Activated T-cell treated with anti-CD3 and anti-CD28 coated beads, Interleukin-2, amount 50 U/mL, for 24 hours (primary cell): ENCODE measurements at regions not wholly inside any gene's neighbourhood (a gene's known extent, or its start where the extent isn't known, plus 50 kb on each side); places are given as distances from the start of the nearest gene placed in this dataset.
"Not testable (repeated sequence)": the region's sequence is repeated elsewhere in the genome, so short reads cannot be mapped to it uniquely, and the experiment has no call there.

Experiments used
- DNase-seq: peaks from one replicate; pipeline ENCODE4 v3.0.0-alpha.2; 2020
- H3K27ac Mint-ChIP-seq: 2 replicates; pipeline ENCODE4 v1.8.0; 2020; ENCODE audit warnings: mild to moderate bottlenecking, mixed read lengths
- H3K27me3 Mint-ChIP-seq: 2 replicates; pipeline ENCODE4 v1.8.0; 2020; ENCODE audit warnings: mixed read lengths
- H3K36me3 Mint-ChIP-seq: 2 replicates; pipeline ENCODE4 v1.8.0; 2020; ENCODE audit warnings: low read depth, mixed read lengths
- H3K4me1 Mint-ChIP-seq: 2 replicates; pipeline ENCODE4 v1.8.0; 2020; ENCODE audit warnings: low read depth, mixed read lengths
- H3K4me3 Mint-ChIP-seq: 2 replicates; pipeline ENCODE4 v1.8.0; 2020; ENCODE audit warnings: mild to moderate bottlenecking, moderate library complexity, mixed read lengths
- H3K9me3 Mint-ChIP-seq: 2 replicates; pipeline ENCODE4 v1.8.0; 2020; ENCODE audit warnings: mixed read lengths

DNA sequence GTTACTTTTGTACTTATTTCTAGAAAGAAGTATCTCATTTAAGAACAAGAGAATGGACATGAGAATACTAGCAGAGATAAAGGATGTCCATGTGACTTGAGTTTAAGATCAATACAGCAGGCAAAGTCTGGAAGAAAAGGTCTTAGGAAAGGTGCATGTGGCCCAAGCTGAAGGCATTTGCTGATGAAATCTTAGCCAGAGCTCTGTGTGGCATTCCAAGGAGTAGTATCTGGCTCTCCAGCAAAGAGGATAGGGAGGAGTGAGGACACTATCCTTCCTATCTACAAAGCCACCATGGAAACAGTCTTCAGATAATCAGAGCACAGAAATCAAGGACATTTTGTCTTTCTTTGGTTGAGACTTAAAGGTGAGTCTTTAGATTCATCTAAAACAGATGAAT is 244.1 kb upstream of the RGMB start:
- Mint-ChIP-seq H3K36me3 (no peaks in the 10 kb centered on the region), H3K4me3 (no peak overlapping the region), H3K27ac (no peak overlapping the region), H3K9me3 (peaks cover 2% of the 10 kb centered on the region), H3K27me3 (no peaks in the 10 kb centered on the region), H3K4me1 (no peaks in the 10 kb centered on the region)
- no peak for DNase-seq

DNA sequence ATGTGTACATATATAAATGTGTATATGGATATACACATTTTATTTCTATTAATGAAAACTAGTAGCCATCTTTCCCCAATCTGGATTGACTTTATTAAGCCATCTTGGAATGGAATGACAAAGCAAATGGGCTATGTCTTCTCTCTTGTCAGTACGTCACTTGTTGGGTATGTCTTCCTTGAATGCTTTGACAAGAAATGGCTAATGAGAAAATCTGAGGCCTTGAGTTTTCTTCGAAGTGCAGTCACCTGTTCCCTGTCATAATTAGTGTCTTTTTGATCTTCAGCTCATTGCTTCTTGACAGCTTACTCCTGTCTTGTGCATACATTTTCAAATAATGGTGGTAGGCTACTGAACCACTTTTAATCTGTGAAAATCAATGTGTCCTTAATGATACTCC is 243.2 kb upstream of the RGMB start:
- no peak overlapping the region for H3K4me3 Mint-ChIP-seq
- no peak for DNase-seq
- H3K9me3 Mint-ChIP-seq = peaks cover 2% of the 10 kb centered on the region
- H3K36me3 Mint-ChIP-seq = no peaks in the 10 kb centered on the region
- no peak overlapping the region for H3K27ac Mint-ChIP-seq
- no peaks in the 10 kb centered on the region for H3K4me1 Mint-ChIP-seq
- H3K27me3 Mint-ChIP-seq = no peaks in the 10 kb centered on the region

DNA sequence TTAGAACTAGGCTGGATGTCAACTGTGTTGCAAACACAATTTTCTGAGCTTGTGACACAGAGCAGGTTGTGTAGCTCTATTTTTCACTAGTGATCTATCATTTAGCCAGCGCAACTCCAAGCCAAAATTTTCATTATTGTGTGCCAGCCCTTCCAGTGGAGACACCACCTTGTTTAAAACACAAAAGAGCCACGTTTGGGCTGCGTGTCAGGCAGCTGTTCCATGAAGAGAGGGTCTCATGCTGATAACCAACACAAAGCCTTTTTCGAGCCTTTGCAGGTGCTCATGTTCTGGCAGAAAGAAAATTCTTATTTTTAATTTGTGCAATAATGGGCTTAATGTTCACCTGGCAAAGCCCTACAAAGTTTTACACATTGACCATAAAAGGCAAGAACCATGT is 237.6 kb upstream of the RGMB start:
- no peaks in the 10 kb centered on the region for H3K4me1 Mint-ChIP-seq
- no peak for DNase-seq
- H3K36me3 Mint-ChIP-seq = no peaks in the 10 kb centered on the region
- H3K4me3 Mint-ChIP-seq = no peak overlapping the region
- H3K9me3 Mint-ChIP-seq = peaks cover 8% of the 10 kb centered on the region
- H3K27ac Mint-ChIP-seq = no peak overlapping the region
- no peaks in the 10 kb centered on the region for H3K27me3 Mint-ChIP-seq

- H3K36me3 Mint-ChIP-seq = no peaks in the 10 kb centered on the region
- no peak overlapping the region for H3K27ac Mint-ChIP-seq
- no peak for DNase-seq
- H3K9me3 Mint-ChIP-seq = peaks cover 29% of the 10 kb centered on the region
- H3K4me1 Mint-ChIP-seq = no peaks in the 10 kb centered on the region
- H3K27me3 Mint-ChIP-seq = no peaks in the 10 kb centered on the region
- no peak overlapping the region for H3K4me3 Mint-ChIP-seq
Observed at GRCh38 chr5:98540056-98540455, 233.4 kb upstream of the RGMB start.

DNA sequence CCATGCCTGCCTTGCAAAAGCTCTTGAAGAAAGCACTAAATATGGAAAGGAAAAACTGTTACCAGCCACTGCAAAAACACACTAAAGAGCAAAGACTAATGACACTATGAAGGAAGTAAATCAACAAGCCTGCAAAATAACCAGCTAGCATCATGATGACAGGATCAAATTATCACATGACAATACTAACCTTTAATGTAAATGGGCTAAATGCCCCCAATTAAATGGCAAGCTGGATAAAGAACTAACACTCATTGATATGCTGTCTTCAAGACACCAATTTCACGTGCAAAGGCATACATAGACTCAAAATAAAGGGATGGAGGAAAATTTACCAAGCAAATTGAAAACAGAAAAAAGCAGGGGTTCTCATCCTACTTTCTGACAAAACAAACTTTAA is 231.8 kb upstream of the RGMB start:
- Mint-ChIP-seq H3K36me3 (no peaks in the 10 kb centered on the region), H3K4me1 (no peaks in the 10 kb centered on the region), H3K27ac (no peak overlapping the region), H3K9me3 (peaks cover 29% of the 10 kb centered on the region), H3K27me3 (no peaks in the 10 kb centered on the region), H3K4me3 (no peak overlapping the region)
- DNase-seq = no peak

GRCh38 chr5:98543490-98543889 is 230.0 kb upstream of the RGMB start:
- H3K9me3 Mint-ChIP-seq = peaks cover 29% of the 10 kb centered on the region
- H3K36me3 Mint-ChIP-seq = no peaks in the 10 kb centered on the region
- H3K4me1 Mint-ChIP-seq = no peaks in the 10 kb centered on the region
- H3K27me3 Mint-ChIP-seq = no peaks in the 10 kb centered on the region
- no peak for DNase-seq
- no peak overlapping the region for H3K4me3 Mint-ChIP-seq
- H3K27ac Mint-ChIP-seq = no peak overlapping the region

GRCh38 chr5:98546924-98547323 is 226.5 kb upstream of the RGMB start:
- not testable (repeated sequence) for H3K4me1 Mint-ChIP-seq, H3K27me3 Mint-ChIP-seq, H3K4me3 Mint-ChIP-seq, H3K36me3 Mint-ChIP-seq, H3K27ac Mint-ChIP-seq, DNase-seq
- H3K9me3 Mint-ChIP-seq = peaks cover 13% of the 10 kb centered on the region

DNA sequence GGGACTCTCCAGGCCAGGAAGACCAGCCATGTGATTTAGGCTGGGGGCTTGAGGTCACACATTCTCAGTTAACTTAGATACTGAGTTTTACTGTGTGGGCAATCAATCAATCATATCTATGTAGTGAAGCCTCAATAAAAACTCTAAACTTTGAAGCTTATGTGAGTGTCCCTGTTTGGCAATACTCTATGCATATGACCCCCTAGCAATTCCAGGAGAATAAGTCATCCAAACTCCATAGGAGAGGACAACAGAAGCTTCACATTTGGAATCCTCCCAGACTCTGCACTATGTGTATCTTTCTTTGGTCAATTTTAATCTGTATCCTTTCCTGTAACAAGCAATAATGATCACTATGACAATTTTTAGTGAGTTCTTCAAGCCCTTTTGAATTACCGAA is 216.8 kb upstream of the RGMB start:
- DNase-seq = no peak
- H3K4me3 Mint-ChIP-seq = no peak overlapping the region
- no peaks in the 10 kb centered on the region for H3K4me1 Mint-ChIP-seq
- H3K27ac Mint-ChIP-seq = no peak overlapping the region
- H3K27me3 Mint-ChIP-seq = no peaks in the 10 kb centered on the region
- no peaks in the 10 kb centered on the region for H3K36me3 Mint-ChIP-seq
- H3K9me3 Mint-ChIP-seq = no peaks in the 10 kb centered on the region

GRCh38 chr5:98557916-98558315 is 215.5 kb upstream of the RGMB start:
- no peak for DNase-seq
- H3K36me3 Mint-ChIP-seq = no peaks in the 10 kb centered on the region
- H3K4me1 Mint-ChIP-seq = no peaks in the 10 kb centered on the region
- no peaks in the 10 kb centered on the region for H3K27me3 Mint-ChIP-seq
- no peaks in the 10 kb centered on the region for H3K9me3 Mint-ChIP-seq
- H3K27ac Mint-ChIP-seq = no peak overlapping the region
- no peak overlapping the region for H3K4me3 Mint-ChIP-seq

- Mint-ChIP-seq H3K27ac (no peak overlapping the region), H3K36me3 (no peaks in the 10 kb centered on the region), H3K27me3 (no peaks in the 10 kb centered on the region), H3K9me3 (peaks cover 3% of the 10 kb centered on the region), H3K4me3 (no peak overlapping the region), H3K4me1 (no peaks in the 10 kb centered on the region)
- no peak for DNase-seq
Observed at GRCh38 chr5:98563885-98564653, 209.4 kb upstream of the RGMB start.

DNA sequence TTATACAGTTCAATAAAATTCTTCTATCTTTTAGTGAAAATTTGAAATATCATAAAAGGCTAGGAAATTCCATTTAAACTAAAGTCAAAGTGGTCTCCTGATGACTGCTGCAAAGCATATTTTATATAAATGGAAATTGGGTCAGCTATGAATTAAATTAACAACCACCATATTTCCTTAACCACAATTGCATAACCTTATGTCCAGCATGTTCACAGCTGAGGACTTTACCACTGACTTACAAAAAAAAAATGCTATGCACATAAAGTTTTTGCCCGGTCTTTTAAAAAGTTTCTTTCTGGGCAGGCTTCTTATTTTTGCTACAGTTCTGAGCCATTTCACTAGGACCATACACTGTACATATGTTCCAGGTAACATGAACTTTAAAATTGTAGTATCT is 208.6 kb upstream of the RGMB start:
- Mint-ChIP-seq H3K27me3 (no peaks in the 10 kb centered on the region), H3K27ac (no peak overlapping the region)
- no peak for DNase-seq

DNA sequence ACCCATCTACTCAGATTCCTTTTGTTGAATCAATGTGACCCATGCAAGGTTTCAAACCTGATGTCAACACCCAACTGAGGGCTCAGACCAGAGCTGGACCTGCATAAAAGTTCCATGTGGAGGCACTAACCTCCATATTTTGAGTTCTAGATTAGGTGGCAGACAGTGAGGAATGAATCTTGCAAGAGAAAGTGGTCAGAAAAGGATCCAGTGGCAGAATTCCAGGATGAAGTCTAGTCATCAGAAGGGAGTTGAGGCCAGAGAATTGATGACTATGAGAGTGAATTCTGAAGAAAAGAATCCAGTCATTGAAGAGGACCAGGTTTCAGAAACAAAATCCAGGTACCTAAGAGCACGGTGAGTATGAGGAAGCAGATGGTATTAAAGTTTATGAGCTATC is 205.1 kb upstream of the RGMB start:
- Mint-ChIP-seq H3K4me3 (no peak overlapping the region), H3K27me3 (no peaks in the 10 kb centered on the region), H3K9me3 (peaks cover 5% of the 10 kb centered on the region), H3K27ac (no peak overlapping the region), H3K36me3 (no peaks in the 10 kb centered on the region), H3K4me1 (no peaks in the 10 kb centered on the region)
- DNase-seq = no peak

More for the DNA sequence above, 208.6 kb upstream of the RGMB start:
- no peak overlapping the region for H3K4me3 Mint-ChIP-seq
- no peaks in the 10 kb centered on the region for H3K36me3 Mint-ChIP-seq
- no peaks in the 10 kb centered on the region for H3K4me1 Mint-ChIP-seq
- H3K9me3 Mint-ChIP-seq = peaks cover 3% of the 10 kb centered on the region

DNA sequence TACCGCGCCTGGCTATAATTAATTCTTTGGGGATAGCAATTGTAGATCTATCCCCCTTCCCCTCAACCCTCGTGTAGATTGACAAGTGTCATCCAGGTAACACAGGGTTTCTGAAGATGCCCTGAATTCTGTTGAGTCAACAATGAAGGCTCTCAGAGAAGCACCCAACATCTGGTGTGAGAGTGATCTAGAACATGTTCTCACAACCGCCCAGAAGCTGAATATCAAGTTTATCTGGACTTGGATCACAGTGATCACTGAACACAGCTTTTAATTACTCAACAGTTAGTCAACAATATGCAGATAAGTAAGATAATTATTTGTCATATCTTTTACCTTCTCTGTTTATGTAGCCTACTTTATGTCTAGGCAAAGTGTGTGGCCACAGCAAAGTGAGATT is 204.2 kb upstream of the RGMB start:
- Mint-ChIP-seq H3K27ac (no peak overlapping the region), H3K9me3 (peaks cover 5% of the 10 kb centered on the region), H3K4me1 (no peaks in the 10 kb centered on the region), H3K4me3 (no peak overlapping the region), H3K36me3 (no peaks in the 10 kb centered on the region), H3K27me3 (no peaks in the 10 kb centered on the region)
- no peak for DNase-seq

GRCh38 chr5:98570010-98570409 is 203.5 kb upstream of the RGMB start:
- Mint-ChIP-seq H3K4me1 (no peaks in the 10 kb centered on the region), H3K9me3 (peaks cover 5% of the 10 kb centered on the region)
- DNase-seq = no peak

DNA sequence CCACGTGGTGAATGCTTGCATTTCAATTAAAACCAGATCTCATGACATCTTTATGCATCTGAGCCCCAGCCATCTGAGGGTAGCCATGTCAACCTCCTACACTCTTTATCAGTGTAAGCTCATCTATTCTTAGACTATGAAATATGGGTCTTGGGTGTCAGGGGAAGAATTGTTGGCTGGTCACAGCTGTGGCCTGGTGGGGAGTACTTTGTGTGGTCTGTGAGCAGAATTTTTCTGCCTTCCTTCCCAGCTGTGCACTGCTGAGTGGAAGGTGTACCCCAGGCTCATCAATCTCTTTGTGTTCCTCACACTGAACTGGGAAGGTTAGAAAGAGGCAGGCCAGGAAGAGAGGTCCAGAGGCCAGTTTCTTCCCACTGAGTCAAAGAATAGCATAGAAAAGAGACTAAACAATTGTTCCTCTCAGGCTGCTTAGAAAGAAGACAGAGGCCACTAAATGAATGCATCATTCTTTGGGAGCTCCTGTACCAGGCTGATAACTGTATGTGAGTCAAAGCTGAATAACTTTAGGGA is 202.7 kb upstream of the RGMB start:
- DNase-seq = no peak
- Mint-ChIP-seq H3K27me3 (no peaks in the 10 kb centered on the region), H3K36me3 (no peaks in the 10 kb centered on the region), H3K27ac (no peak overlapping the region), H3K4me1 (no peaks in the 10 kb centered on the region), H3K4me3 (no peak overlapping the region), H3K9me3 (peaks cover 5% of the 10 kb centered on the region)

More at GRCh38 chr5:98570010-98570409, 203.5 kb upstream of the RGMB start:
- no peak overlapping the region for H3K4me3 Mint-ChIP-seq
- no peaks in the 10 kb centered on the region for H3K36me3 Mint-ChIP-seq
- no peaks in the 10 kb centered on the region for H3K27me3 Mint-ChIP-seq
- H3K27ac Mint-ChIP-seq = no peak overlapping the region
